ENCODE measurements at regions not wholly inside any gene's neighbourhood (a gene's known extent, or its start where the extent isn't known, plus 50 kb on each side); places are given as distances from the start of the nearest gene placed in this dataset.
A peak's percentile ranks its signal among the peaks of the same experiment; 100 is the strongest.

- TF ChIP-seq CTCF (IDR thresholded peaks at IDR 0.05) = no peak
- no peak for TF ChIP-seq POLR2A (IDR thresholded peaks at IDR 0.05)
- TF ChIP-seq POLR2AphosphoS5 (IDR thresholded peaks at IDR 0.05) = no peak
- no peak for TF ChIP-seq EP300 (IDR thresholded peaks at IDR 0.05)
- intact Hi-C loops (cut with DNase I) = loop anchor here (10.0 kb wide), 1 partner anchor 465 kb away; no protein-coding TSS in a partner anchor
- no peaks in the 10 kb centered on the region for H3K27me3 ChIP-seq
- 91 to 92% methylated on average over 5 of the region's 5 CpGs for WGBS, 2 donors
- no peak overlapping the region for H3K27ac ChIP-seq
- no peaks in the 10 kb centered on the region for H3K9me3 ChIP-seq
- peaks cover 0 to 16% (median 11%) of the 10 kb centered on the region in 4 donors for H3K4me1 ChIP-seq
- H3K36me3 ChIP-seq = no peaks in the 10 kb centered on the region
- H3K4me3 ChIP-seq = no peak overlapping the region
- DNase-seq = no peak
Observed at GRCh38 chr20:1779567-1779966, 115.6 kb upstream of the SIRPA start.

GRCh38 chr20:1778338-1778737 is 116.9 kb upstream of the SIRPA start:
- intact Hi-C loops (cut with DNase I) = loop anchor here (10.0 kb wide), 1 partner anchor 464 kb away; no protein-coding TSS in a partner anchor
- H3K36me3 ChIP-seq = no peaks in the 10 kb centered on the region
- 91 to 92% methylated on average over 12 of the region's 12 CpGs for WGBS, 2 donors

GRCh38 chr20:1777476-1777820 is 117.8 kb upstream of the SIRPA start:
- no peak for DNase-seq
- Histone ChIP-seq H3K36me3 (no peaks in the 10 kb centered on the region), H3K4me1 (peaks cover 0 to 16% (median 11%) of the 10 kb centered on the region in 4 donors), H3K4me3 (peak overlapping the region in 2 of 4 donors; percentile 56 to 60), H3K27ac (peak overlapping the region; percentile 55 to 84 (median 74)), H3K27me3 (no peaks in the 10 kb centered on the region), H3K9me3 (no peaks in the 10 kb centered on the region)
- intact Hi-C loops (cut with DNase I) = loop anchor here (10.0 kb wide), 1 partner anchor 463 kb away; no protein-coding TSS in a partner anchor
- TF ChIP-seq POLR2AphosphoS5 (IDR thresholded peaks at IDR 0.05) (no peak), POLR2A (IDR thresholded peaks at IDR 0.05) (no peak), EP300 (IDR thresholded peaks at IDR 0.05) (no peak), CTCF (IDR thresholded peaks at IDR 0.05) (no peak)
- 6 to 18% methylated on average over 14 of the region's 14 CpGs for WGBS, 2 donors

More at GRCh38 chr20:1778338-1778737, 116.9 kb upstream of the SIRPA start:
- TF ChIP-seq POLR2AphosphoS5 (IDR thresholded peaks at IDR 0.05) (no peak), CTCF (IDR thresholded peaks at IDR 0.05) (no peak), EP300 (IDR thresholded peaks at IDR 0.05) (no peak), POLR2A (IDR thresholded peaks at IDR 0.05) (no peak)
- DNase-seq = no peak
- H3K4me1 ChIP-seq = peaks cover 0 to 16% (median 11%) of the 10 kb centered on the region in 4 donors
- no peaks in the 10 kb centered on the region for H3K9me3 ChIP-seq
- H3K27ac ChIP-seq = no peak overlapping the region
- no peaks in the 10 kb centered on the region for H3K27me3 ChIP-seq
- H3K4me3 ChIP-seq = no peak overlapping the region

- Histone ChIP-seq H3K4me3 (peak overlapping the region; percentile 38 to 76 (median 58)), H3K27me3 (no peaks in the 10 kb centered on the region), H3K27ac (peak overlapping the region; percentile 55 to 84 (median 74)), H3K36me3 (no peaks in the 10 kb centered on the region), H3K9me3 (no peaks in the 10 kb centered on the region), H3K4me1 (peaks cover 0 to 16% (median 11%) of the 10 kb centered on the region in 4 donors)
- intact Hi-C loops (cut with DNase I) = loop anchor here (10.0 kb wide), 1 partner anchor 462 kb away; no protein-coding TSS in a partner anchor
- 2 to 5% methylated on average over 35 of the region's 35 CpGs for WGBS, 2 donors
- TF ChIP-seq POLR2A (IDR thresholded peaks at IDR 0.05) (no peak), POLR2AphosphoS5 (IDR thresholded peaks at IDR 0.05) (peak in 1 of 4 donors; percentile 47), CTCF (IDR thresholded peaks at IDR 0.05) (peak; percentile 72 to 82 (median 81)), EP300 (IDR thresholded peaks at IDR 0.05) (no peak)
- peak; percentile 91 for DNase-seq
Observed at GRCh38 chr20:1776681-1777475, 118.3 kb upstream of the SIRPA start.
